CD4-positive, alpha-beta T cell treated with Interleukin-15 for 4 hours (primary cell): ENCODE measurements at regions not wholly inside any gene's neighbourhood (a gene's known extent, or its start where the extent isn't known, plus 50 kb on each side); places are given as distances from the start of the nearest gene placed in this dataset.

Source experiments
- DNase-seq: peaks from one replicate; pipeline ENCODE4 v3.0.0-alpha.2; 2020; ENCODE audit warnings: low spot score

- no peak for DNase-seq
Measured at GRCh38 chr12:93134893-93135285, 205.8 kb upstream of the EEA1 start.

GRCh38 chr12:93135286-93136239, 206.5 kb upstream of the EEA1 start:
- no peak for DNase-seq

GRCh38 chr12:93136253-93137055, 207.4 kb upstream of the EEA1 start:
- no peak for DNase-seq

GRCh38 chr12:93137656-93138612, 208.8 kb upstream of the EEA1 start:
- no peak for DNase-seq

GRCh38 chr12:93139028-93139665, 210.1 kb upstream of the EEA1 start:
- no peak for DNase-seq

GRCh38 chr12:93140325-93140724, 211.2 kb upstream of the EEA1 start:
- DNase-seq = no peak

- no peak for DNase-seq
Measured at GRCh38 chr12:93140801-93141200, 211.7 kb upstream of the EEA1 start.

- no peak for DNase-seq
Measured at GRCh38 chr12:93142881-93143280, 213.8 kb upstream of the EEA1 start.

- DNase-seq = no peak
Measured at GRCh38 chr12:93144109-93144508, 215.0 kb upstream of the EEA1 start.

GRCh38 chr12:93145086-93145485, 216.0 kb upstream of the EEA1 start:
- no peak for DNase-seq

GRCh38 chr12:93146263-93146939, 217.3 kb upstream of the EEA1 start:
- DNase-seq = no peak

GRCh38 chr12:93146970-93147369, 217.9 kb upstream of the EEA1 start:
- no peak for DNase-seq

- no peak for DNase-seq
Measured at GRCh38 chr12:93148412-93148811, 219.3 kb upstream of the EEA1 start.

- DNase-seq = no peak
Measured at GRCh38 chr12:93149229-93149628, 220.1 kb upstream of the EEA1 start.

- DNase-seq = no peak
Measured at GRCh38 chr12:93151079-93151762, 222.1 kb upstream of the EEA1 start.

- no peak for DNase-seq
Measured at GRCh38 chr12:93152617-93153016, 223.5 kb upstream of the EEA1 start.

GRCh38 chr12:93153321-93153720, 224.2 kb upstream of the EEA1 start:
- no peak for DNase-seq

- no peak for DNase-seq
Measured at GRCh38 chr12:93154096-93154728, 223.5 kb upstream of the NUDT4 start.

GRCh38 chr12:93154753-93155480, 222.8 kb upstream of the NUDT4 start:
- no peak for DNase-seq
